Trophoblast cell (in vitro differentiated cells and primary cell): ENCODE measurements at regions not wholly inside any gene's neighbourhood (a gene's known extent, or its start where the extent isn't known, plus 50 kb on each side); places are given as distances from the start of the nearest gene placed in this dataset.

ENCODE experiments used
- DNase-seq, 2 donors: peaks; one replicate each; pipeline ENCODE4 v3.0.0-alpha.2; 2016
- H2AFZ ChIP-seq: 2 replicates; pipeline ENCODE4 v1.6.1; 2013; ENCODE audit warnings: low read length, moderate library complexity, mild to moderate bottlenecking; ENCODE audit not compliant: insufficient read depth, poor library complexity
- H2AK5ac ChIP-seq: 2 replicates; pipeline ENCODE4 v1.6.1; 2013; ENCODE audit warnings: mild to moderate bottlenecking, low read length
- H2BK120ac ChIP-seq: 2 replicates; pipeline ENCODE4 v1.6.1; 2013; ENCODE audit warnings: low read length, mild to moderate bottlenecking, moderate library complexity; ENCODE audit not compliant: insufficient read depth, poor library complexity
- H2BK12ac ChIP-seq: 2 replicates; pipeline ENCODE4 v1.6.1; 2013; ENCODE audit warnings: mild to moderate bottlenecking, low read length, moderate library complexity
- H2BK5ac ChIP-seq: 2 replicates; pipeline ENCODE4 v1.6.1; 2013; ENCODE audit warnings: low read length, low read depth, moderate library complexity, mild to moderate bottlenecking; ENCODE audit not compliant: poor library complexity
- H3K14ac ChIP-seq: 2 replicates; pipeline ENCODE4 v1.6.1; 2013; ENCODE audit warnings: mild to moderate bottlenecking, low read length
- H3K18ac ChIP-seq: 2 replicates; pipeline ENCODE4 v1.6.1; 2013; ENCODE audit warnings: mild to moderate bottlenecking, low read length
- H3K23ac ChIP-seq: 2 replicates; pipeline ENCODE4 v1.6.1; 2013; ENCODE audit warnings: low read length
- H3K27ac ChIP-seq: 2 replicates; pipeline ENCODE4 v1.5.1; 2013; ENCODE audit warnings: low read depth, mild to moderate bottlenecking, inconsistent platforms, low read length, moderate library complexity
- H3K27me3 ChIP-seq: 2 replicates; pipeline ENCODE4 v1.6.1; 2013; ENCODE audit warnings: inconsistent platforms, mild to moderate bottlenecking, low read length, moderate library complexity; ENCODE audit not compliant: insufficient read depth
- H3K36me3 ChIP-seq, 2 experiments: 1 replicate in 1 of 2; 2 replicates in 1 of 2; pipeline ENCODE4 v1.6.1; 2013; ENCODE audit warnings: low read length in 2 of 2, mild to moderate bottlenecking in 2 of 2, moderate library complexity in 1 of 2; ENCODE audit not compliant: insufficient read depth in 2 of 2, control insufficient read depth in 1 of 2
- H3K4ac ChIP-seq: 2 replicates; pipeline ENCODE4 v1.6.1; 2013; ENCODE audit warnings: low read depth, mild to moderate bottlenecking, low read length, moderate library complexity
- H3K4me1 ChIP-seq, 2 experiments: 1 replicate in 1 of 2; 2 replicates in 1 of 2; pipeline ENCODE4 v1.6.1; 2013; ENCODE audit warnings: low read length in 2 of 2, mild to moderate bottlenecking in 2 of 2, moderate library complexity in 1 of 2; ENCODE audit not compliant: insufficient read depth in 2 of 2, control insufficient read depth in 1 of 2
- H3K4me2 ChIP-seq: 2 replicates; pipeline ENCODE4 v1.6.1; 2013; ENCODE audit warnings: inconsistent platforms, mild to moderate bottlenecking, low read length, moderate library complexity
- H3K4me3 ChIP-seq: 2 replicates; pipeline ENCODE4 v1.5.1; 2013; ENCODE audit warnings: mild to moderate bottlenecking, low read depth, low read length, inconsistent platforms
- H3K79me1 ChIP-seq: one replicate; pipeline ENCODE4 v1.6.1; 2013; ENCODE audit warnings: low read length
- H3K79me2 ChIP-seq: 2 replicates; pipeline ENCODE4 v1.6.1; 2013; ENCODE audit warnings: low read length, mild to moderate bottlenecking; ENCODE audit not compliant: control insufficient read depth, insufficient read depth, poor library complexity
- H3K9ac ChIP-seq: 2 replicates; pipeline ENCODE4 v1.6.1; 2013; ENCODE audit warnings: mild to moderate bottlenecking, low read length
- H3K9me3 ChIP-seq: 2 replicates; pipeline ENCODE4 v1.6.1; 2013; ENCODE audit warnings: low read depth, mild to moderate bottlenecking, control low read depth, inconsistent platforms, low read length; ENCODE audit not compliant: insufficient read depth
- H4K12ac ChIP-seq: 2 replicates; pipeline ENCODE4 v1.6.1; 2013; ENCODE audit warnings: low read depth, mild to moderate bottlenecking, low read length, moderate library complexity
- H4K8ac ChIP-seq: 2 replicates; pipeline ENCODE4 v1.6.1; 2013; ENCODE audit warnings: low read depth, mild to moderate bottlenecking, low read length, moderate library complexity
- H4K91ac ChIP-seq: one replicate; pipeline ENCODE4 v1.6.1; 2013; ENCODE audit warnings: low read depth, mild to moderate bottlenecking, low read length, moderate library complexity
- WGBS: extraction: QIAGEN DNeasy Blood & Tissue Kit; methylation state at CpG from one replicate; pipeline ENCODE4 v1.1.7; 2013; ENCODE audit warnings: missing lambda C conversion rate; ENCODE audit not compliant: insufficient read length, insufficient coverage; ENCODE audit errors: extremely low coverage; 5-methylcytosine and 5-hydroxymethylcytosine counted together

DNA sequence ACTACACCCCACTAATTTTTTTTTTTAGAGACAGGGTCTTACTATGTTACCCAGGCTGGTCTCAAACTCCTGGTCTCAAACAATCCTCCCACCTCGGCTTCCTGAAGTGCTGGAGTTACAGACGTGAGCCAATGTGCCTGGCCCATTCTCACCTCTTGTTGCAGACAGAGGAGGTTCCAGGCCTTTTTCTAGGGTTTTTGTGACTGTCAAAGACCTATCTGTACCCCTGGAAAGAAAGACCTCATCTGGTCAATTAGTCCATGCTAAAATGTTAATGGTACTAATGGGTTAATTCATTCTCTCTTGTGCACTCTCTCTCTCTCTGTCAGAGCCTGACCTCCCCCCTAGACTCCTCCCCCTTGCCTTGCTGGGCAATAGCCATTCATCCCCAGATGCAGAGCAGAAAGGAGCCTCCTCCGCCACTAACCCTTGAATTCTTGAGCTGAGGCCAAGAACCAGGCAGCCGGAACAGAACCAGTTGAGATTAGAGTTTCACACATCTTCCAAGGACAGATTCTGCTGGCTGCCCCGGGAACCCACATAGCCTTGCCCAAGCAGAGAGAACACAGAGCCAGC is 209.7 kb downstream of the SKIDA1 start:
- H3K9ac ChIP-seq = no peak overlapping the region

DNA sequence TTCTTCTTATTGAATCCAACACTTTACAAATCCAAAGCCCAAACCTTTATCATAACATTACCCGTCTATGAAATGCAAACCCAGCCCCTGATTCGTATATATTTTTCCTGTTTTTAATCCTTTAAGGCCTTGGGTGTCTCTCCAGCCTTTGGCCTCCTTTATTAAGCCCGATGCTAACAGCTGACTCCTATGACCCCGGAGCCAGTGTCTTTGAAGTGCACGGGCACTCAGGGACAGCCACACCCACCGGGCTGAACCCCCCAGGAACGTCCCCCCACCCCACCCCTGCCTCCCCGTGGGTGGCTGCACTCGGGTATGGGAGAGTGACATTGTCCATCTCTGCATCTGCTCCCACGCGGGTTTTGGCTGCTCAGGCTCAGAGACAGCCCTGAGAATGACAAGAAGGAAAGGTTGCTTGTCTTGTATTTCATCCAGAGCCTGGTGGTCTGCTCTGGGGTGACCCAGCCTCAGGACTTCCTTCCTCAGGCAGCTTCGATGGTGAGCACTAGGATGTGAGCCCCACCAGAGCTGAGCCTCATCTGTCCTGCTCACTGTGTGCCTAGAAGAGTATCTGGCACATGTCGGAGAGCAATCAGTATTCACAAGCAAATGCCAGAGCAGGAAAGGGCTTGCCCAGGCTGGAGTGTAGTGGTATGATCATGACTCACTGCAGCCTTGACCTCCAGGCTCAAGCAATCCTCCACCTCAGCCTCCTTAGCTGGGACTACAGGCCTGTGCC is 210.4 kb downstream of the SKIDA1 start:
- H3K27ac ChIP-seq = peak overlapping the region; percentile 83
- WGBS = 100% methylated on average over 1 of the region's 13 CpGs
- no peak overlapping the region for H3K4me3 ChIP-seq
- peak overlapping the region; percentile 55 for H2BK5ac ChIP-seq
- H2BK12ac ChIP-seq = peak overlapping the region; percentile 67
- no peak overlapping the region for H3K23ac ChIP-seq
- H4K12ac ChIP-seq = no peak overlapping the region
- peak overlapping the region; percentile 54 for H3K14ac ChIP-seq
- no peak overlapping the region for H2AFZ ChIP-seq
- H3K36me3 ChIP-seq = no peaks in the 10 kb centered on the region
- peak overlapping the region; percentile 8 for H3K4ac ChIP-seq
- no peaks in the 10 kb centered on the region for H3K27me3 ChIP-seq
- DNase-seq = peak; percentile 53 to 68
- H3K79me1 ChIP-seq = peaks cover 27% of the 10 kb centered on the region
- peaks cover 19 to 20% of the 10 kb centered on the region in 2 experiments for H3K4me1 ChIP-seq
- H3K9me3 ChIP-seq = no peaks in the 10 kb centered on the region
- peak overlapping the region; percentile 11 for H2AK5ac ChIP-seq
- peak overlapping the region; percentile 89 for H4K91ac ChIP-seq
- H2BK120ac ChIP-seq = peak overlapping the region; percentile 67
- H3K79me2 ChIP-seq = peaks cover 4% of the 10 kb centered on the region
- peak overlapping the region; percentile 18 for H3K4me2 ChIP-seq
- no peak overlapping the region for H3K9ac ChIP-seq
- H4K8ac ChIP-seq = peak overlapping the region; percentile 15
- H3K18ac ChIP-seq = peak overlapping the region; percentile 9

More for the DNA sequence above, 209.7 kb downstream of the SKIDA1 start:
- Histone ChIP-seq H4K12ac (no peak overlapping the region), H3K14ac (peak overlapping the region; percentile 60), H4K8ac (peak overlapping the region; percentile 25), H3K27ac (peak overlapping the region; percentile 83), H3K4me2 (peak overlapping the region; percentile 18), H3K4me3 (no peak overlapping the region), H3K36me3 (no peaks in the 10 kb centered on the region), H2BK12ac (peak overlapping the region; percentile 67), H3K27me3 (no peaks in the 10 kb centered on the region), H3K79me2 (peaks cover 4% of the 10 kb centered on the region), H3K9me3 (no peaks in the 10 kb centered on the region), H2AK5ac (peak overlapping the region; percentile 40), H2BK120ac (peak overlapping the region; percentile 77), H3K4ac (no peak overlapping the region), H3K18ac (peak overlapping the region; percentile 43), H3K23ac (no peak overlapping the region), H3K4me1 (peaks cover 19 to 20% of the 10 kb centered on the region in 2 experiments), H2AFZ (peak overlapping the region; percentile 4), H4K91ac (peak overlapping the region; percentile 89), H3K79me1 (peaks cover 27% of the 10 kb centered on the region), H2BK5ac (peak overlapping the region; percentile 55)
- peak in 1 of 2 donors; percentile 27 for DNase-seq
- no CpG with 5 or more reads among the region's 5 CpGs for WGBS

DNA sequence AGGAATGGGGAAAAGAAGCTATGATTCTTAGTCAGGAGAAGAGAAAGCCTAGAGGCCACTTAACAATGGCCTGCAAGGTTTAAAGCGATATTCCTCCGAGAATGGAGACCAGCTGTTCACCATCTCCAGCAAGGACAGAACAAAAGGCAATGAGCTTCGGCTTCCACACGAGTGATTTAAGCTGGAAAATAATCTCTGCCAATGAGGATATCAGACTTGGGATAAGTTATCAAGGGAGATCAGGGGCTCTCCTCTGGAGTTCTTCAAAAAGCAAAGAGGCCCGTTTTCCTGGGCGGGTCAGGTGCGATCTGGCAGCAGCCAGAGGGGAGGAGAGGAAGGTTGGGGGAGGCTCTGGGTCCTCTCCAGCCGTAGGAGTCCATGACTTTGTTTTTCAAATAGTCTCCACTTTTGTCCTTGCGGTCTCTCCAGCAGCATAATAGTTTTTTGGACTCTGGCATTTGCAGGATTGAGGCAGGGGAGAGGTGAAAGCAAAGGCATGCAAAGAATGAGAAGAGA is 211.3 kb downstream of the SKIDA1 start:
- no peak for DNase-seq
- H3K23ac ChIP-seq = no peak overlapping the region

DNA sequence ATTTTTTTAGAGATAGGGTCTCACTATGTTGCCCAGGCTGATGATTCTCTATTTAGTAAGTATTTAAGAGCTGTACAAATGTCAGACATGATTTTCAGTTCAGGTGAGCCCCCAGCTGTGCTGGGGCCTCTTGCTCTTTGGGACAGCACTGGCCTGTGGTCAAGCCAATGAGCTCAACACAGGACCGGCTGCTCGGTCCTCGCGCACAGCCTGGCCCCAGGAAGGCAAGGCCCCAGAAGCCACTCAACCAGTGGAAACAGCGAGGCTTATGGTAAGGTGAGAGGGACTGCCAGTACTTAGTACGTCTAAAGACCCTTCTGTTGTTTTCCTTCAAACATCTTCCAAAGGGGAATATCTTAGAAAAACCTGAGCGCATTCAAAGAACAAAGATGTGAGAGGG is 211.8 kb downstream of the SKIDA1 start:
- Histone ChIP-seq H3K9ac (no peak overlapping the region), H3K27ac (peak overlapping the region; percentile 83), H3K23ac (no peak overlapping the region), H3K79me1 (peaks cover 27% of the 10 kb centered on the region), H3K27me3 (no peaks in the 10 kb centered on the region), H3K79me2 (peaks cover 4% of the 10 kb centered on the region), H3K4me1 (peaks cover 19 to 20% of the 10 kb centered on the region in 2 experiments), H3K4me2 (no peak overlapping the region), H3K9me3 (no peaks in the 10 kb centered on the region), H2BK120ac (peak overlapping the region; percentile 62), H4K12ac (peak overlapping the region; percentile 86), H3K4ac (peak overlapping the region; percentile 46), H2BK5ac (peak overlapping the region; percentile 85), H3K36me3 (no peaks in the 10 kb centered on the region), H3K14ac (peak overlapping the region; percentile 93), H2BK12ac (peak overlapping the region; percentile 100), H2AK5ac (peak overlapping the region; percentile 87), H2AFZ (no peak overlapping the region), H3K18ac (peak overlapping the region; percentile 91), H4K8ac (peak overlapping the region; percentile 86), H4K91ac (peak overlapping the region; percentile 95), H3K4me3 (no peak overlapping the region)
- no peak for DNase-seq
- WGBS = no CpG with 5 or more reads among the region's 7 CpGs

More for the DNA sequence above, 211.3 kb downstream of the SKIDA1 start:
- H3K79me2 ChIP-seq = peaks cover 4% of the 10 kb centered on the region
- H3K4ac ChIP-seq = peak overlapping the region; percentile 12
- H3K27ac ChIP-seq = peak overlapping the region; percentile 83
- no peak overlapping the region for H3K4me3 ChIP-seq
- peak overlapping the region; percentile 60 for H3K18ac ChIP-seq
- WGBS = no CpG with 5 or more reads among the region's 9 CpGs
- H3K14ac ChIP-seq = peak overlapping the region; percentile 66
- peak overlapping the region; percentile 62 for H2BK120ac ChIP-seq
- H3K4me2 ChIP-seq = peak overlapping the region; percentile 9
- H4K91ac ChIP-seq = peak overlapping the region; percentile 77
- peaks cover 19 to 20% of the 10 kb centered on the region in 2 experiments for H3K4me1 ChIP-seq
- H3K27me3 ChIP-seq = no peaks in the 10 kb centered on the region
- H4K8ac ChIP-seq = peak overlapping the region; percentile 54
- H2BK12ac ChIP-seq = peak overlapping the region; percentile 56
- peaks cover 27% of the 10 kb centered on the region for H3K79me1 ChIP-seq
- H2AK5ac ChIP-seq = no peak overlapping the region
- H2BK5ac ChIP-seq = peak overlapping the region; percentile 50
- H2AFZ ChIP-seq = peak overlapping the region; percentile 10
- no peaks in the 10 kb centered on the region for H3K9me3 ChIP-seq
- no peak overlapping the region for H3K9ac ChIP-seq
- H3K36me3 ChIP-seq = no peaks in the 10 kb centered on the region
- no peak overlapping the region for H4K12ac ChIP-seq
